IPS-18c (cell line): ENCODE measurements at regions not wholly inside any gene's neighbourhood (a gene's known extent, or its start where the extent isn't known, plus 50 kb on each side); places are given as distances from the start of the nearest gene placed in this dataset.

Experiments
- H3K4me3 ChIP-seq: 2 replicates; pipeline ENCODE4 v1.7.0; 2013; ENCODE audit warnings: low read depth, mild to moderate bottlenecking, low read length, moderate library complexity; ENCODE audit not compliant: insufficient read depth
- H3K9me3 ChIP-seq: one replicate; pipeline ENCODE4 v1.6.1; 2013; ENCODE audit warnings: mild to moderate bottlenecking, low read length, moderate library complexity; ENCODE audit not compliant: control insufficient read depth, insufficient read depth

DNA sequence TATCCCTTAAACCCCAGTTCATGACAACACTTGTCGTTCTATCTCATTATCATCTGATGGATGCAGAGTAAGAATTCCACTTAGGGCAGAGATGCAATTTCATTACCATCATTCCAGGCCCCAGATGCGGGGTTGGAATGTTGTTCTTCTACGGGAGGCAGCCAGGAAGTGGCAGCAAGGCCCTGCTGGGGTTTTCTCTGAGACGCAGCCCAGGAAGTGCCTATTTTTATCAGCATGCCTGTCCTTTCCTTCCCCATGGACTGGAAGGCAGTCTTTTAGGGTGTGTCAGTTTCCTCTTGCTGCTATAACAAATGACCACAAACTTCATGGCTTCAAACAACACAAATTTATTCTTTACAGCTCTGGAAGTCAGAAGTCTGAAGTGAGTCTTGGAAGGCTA is 246.6 kb upstream of the DYNLRB2 start:
- H3K4me3 ChIP-seq: no peak overlapping the region

DNA sequence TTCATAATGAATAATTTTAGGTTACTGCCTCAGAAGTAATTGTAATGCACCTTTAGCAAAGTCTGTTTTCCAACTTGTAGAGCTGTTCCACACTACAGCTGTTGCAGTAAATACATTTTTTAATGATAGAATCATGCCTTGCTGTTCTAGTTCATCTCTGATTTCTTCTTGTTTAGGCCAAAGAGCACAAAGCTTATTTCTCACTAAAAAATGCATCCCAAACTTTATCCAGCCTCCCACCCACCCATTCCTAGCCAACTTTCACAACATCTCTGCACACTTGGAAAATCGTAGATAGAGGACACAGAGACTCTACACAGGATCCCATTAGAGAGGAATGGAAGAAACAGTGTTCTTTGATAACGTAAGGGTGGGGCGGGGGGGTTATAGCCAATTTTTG is 252.2 kb upstream of the DYNLRB2 start:
- Histone ChIP-seq H3K9me3 (no peaks in the 10 kb centered on the region), H3K4me3 (no peak overlapping the region)

More for the DNA sequence above, 246.6 kb upstream of the DYNLRB2 start:
- H3K9me3 ChIP-seq: no peaks in the 10 kb centered on the region

DNA sequence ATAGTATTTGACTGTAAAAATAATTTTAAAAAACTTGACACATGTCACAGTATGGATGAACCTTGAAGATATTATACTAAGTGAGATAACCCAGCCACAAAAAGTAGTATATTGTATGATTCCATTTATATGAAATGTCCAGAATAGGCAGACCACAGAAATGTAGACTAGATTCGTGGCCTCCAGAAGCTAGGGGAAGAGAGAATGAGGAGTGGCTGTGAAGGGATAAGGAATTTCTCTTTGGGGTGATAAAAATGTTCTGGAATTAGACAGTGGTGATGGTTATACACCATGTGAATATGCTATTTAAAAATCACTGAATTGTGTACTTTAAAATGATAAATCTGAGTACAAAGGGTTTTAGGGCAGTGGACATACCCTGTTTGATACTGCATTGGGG is 253.1 kb upstream of the DYNLRB2 start:
- Histone ChIP-seq H3K9me3 (peaks cover 2% of the 10 kb centered on the region), H3K4me3 (no peak overlapping the region)

DNA sequence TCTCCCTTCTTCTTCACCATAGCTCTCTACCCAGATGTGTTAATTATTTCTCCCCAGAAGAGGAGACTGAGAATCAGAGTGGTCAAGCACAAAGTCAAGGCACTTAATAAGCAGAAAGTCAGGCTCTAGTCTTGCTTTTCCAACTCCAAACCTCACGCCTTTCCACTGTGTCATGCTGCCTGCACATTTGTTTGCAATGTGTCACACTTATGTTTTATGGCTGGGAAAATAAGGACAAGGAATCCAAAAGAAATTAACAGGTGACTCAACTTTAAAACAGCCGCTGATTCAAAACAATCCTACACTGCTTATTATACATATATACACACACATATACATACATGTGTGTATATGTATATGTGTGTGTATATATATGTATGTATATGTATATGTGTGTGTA is 255.7 kb upstream of the DYNLRB2 start:
- Histone ChIP-seq H3K9me3 (peaks cover 2% of the 10 kb centered on the region), H3K4me3 (no peak overlapping the region)

DNA sequence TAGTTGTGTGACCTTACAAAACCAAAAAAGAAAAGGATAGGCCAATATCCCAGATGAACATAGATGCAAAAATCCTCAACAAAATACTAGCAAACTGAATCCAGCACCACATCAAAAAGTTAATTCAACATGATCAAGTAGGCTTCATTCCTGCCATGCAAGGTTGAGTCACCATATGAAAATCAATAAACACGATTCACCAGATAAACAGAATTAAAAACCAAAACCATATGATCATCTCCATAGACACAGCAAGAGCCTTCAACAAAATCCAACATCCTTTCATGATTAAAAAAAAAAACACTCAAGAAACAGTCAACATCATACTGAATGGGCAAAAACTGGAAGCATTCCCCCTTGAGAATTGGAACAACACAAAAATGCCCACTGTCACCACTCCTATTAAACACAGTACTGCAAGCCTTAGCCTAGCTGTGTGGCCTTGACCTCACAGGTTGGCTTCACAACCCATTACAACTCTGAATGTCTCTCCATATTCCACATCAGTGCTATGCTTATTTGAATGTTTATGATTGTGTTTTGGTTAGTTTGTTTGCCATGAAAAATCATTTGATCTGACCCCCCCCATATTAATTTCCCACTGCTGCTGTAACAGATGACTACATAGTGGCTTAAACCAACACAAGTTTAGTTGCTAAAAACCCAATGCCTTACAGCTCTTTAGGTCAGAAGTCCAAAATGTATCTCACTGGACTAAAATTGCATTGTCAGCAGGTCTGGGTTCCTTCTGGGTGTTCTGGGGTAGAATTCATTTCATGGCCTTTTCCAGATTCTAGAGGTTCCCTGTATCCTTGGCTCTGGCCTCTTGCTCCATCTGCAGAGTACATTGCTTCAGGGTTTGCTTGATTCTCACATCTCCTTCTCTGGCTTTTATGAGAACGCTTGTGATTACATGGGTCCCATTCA is 257.1 kb upstream of the DYNLRB2 start:
- H3K4me3 ChIP-seq: no peak overlapping the region
- H3K9me3 ChIP-seq: peaks cover 2% of the 10 kb centered on the region

DNA sequence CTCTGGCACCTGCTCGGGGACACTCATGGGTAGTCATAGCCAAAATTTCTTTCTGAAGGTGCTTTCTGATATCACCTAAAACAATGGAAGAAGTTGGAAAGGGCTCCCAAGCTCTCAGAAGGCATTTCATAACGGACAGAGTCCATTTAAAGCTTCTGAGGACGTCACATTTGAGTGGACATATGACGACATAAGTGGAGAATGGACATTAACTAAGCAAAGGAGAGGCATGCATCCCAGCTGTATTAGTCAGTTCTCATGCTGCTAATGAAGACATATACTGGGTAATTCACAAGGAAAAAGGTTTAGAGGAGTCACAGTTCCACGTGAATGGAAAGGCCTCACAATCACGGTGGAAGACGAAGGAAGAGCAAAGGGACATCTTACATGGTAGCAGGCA is 260.2 kb upstream of the DYNLRB2 start:
- H3K9me3 ChIP-seq: peaks cover 2% of the 10 kb centered on the region

DNA sequence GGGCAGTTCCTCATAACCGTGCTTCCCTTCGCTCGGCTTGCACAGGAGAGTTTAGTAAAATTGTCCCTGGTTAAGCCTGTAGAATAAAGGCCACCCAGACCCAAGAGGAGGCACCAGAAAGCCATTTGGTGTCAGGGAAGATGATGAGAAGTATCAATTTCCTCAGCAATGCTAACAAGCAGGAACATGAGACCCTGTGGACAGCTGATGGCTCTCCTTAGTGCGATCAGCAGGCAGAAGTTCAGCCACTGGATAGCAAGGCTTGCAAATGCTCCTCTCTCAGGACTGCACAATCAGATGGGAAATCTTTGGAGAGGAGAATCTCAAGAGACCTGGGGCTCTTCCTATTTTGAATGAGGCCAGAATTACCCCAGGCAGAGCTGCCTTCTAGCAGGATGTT is 261.1 kb upstream of the DYNLRB2 start:
- Histone ChIP-seq H3K9me3 (peaks cover 2% of the 10 kb centered on the region), H3K4me3 (no peak overlapping the region)

More for the DNA sequence above, 260.2 kb upstream of the DYNLRB2 start:
- H3K4me3 ChIP-seq: no peak overlapping the region

DNA sequence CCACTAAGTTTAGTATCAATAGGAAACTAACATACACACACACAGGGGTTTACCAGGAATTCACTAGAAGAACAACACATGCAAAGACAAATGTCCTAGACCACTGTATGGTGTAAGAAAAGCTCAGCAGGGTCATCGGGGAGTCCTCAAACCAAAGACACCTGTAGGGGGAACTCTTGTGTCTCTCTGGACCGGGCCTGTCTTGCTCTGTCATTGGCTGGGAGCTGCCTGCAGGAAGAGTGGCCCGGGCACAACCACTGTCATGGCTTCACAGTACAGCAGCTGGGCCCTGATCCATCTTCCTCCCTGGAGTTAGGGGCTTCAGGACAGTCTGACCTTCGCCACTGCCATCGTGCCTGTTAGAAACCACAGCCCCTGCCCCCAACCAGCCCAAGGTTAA is 263.6 kb upstream of the DYNLRB2 start:
- Histone ChIP-seq H3K4me3 (no peak overlapping the region), H3K9me3 (no peaks in the 10 kb centered on the region)

DNA sequence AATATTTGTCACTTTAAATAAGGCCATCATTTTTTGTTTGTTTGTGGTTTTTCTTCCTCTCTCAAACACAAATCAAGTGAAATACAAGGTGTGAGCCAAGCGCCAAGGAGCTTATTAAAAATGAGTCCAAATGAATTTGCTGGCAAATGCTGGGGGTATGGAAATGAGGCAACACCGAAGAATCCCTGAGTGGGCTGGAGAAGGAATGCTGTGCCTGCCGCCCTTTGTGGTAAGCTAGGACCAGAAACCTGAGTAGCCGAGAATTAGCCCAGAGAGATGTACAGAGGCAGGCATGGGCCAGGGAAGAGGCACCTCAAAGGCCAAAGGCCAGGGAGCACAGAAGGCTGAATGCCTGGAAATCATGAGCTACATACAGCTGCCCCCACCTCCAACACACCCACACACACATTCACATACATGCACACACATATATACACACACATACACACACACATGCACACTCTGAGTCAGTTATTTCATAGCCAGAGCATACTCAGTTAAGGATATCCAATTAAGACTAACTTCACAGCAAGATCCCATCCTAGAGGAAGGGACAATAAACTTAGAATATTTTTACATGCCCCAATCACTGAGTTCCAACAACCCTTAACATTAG is 266.1 kb upstream of the DYNLRB2 start:
- no peak overlapping the region for H3K4me3 ChIP-seq
- no peaks in the 10 kb centered on the region for H3K9me3 ChIP-seq

DNA sequence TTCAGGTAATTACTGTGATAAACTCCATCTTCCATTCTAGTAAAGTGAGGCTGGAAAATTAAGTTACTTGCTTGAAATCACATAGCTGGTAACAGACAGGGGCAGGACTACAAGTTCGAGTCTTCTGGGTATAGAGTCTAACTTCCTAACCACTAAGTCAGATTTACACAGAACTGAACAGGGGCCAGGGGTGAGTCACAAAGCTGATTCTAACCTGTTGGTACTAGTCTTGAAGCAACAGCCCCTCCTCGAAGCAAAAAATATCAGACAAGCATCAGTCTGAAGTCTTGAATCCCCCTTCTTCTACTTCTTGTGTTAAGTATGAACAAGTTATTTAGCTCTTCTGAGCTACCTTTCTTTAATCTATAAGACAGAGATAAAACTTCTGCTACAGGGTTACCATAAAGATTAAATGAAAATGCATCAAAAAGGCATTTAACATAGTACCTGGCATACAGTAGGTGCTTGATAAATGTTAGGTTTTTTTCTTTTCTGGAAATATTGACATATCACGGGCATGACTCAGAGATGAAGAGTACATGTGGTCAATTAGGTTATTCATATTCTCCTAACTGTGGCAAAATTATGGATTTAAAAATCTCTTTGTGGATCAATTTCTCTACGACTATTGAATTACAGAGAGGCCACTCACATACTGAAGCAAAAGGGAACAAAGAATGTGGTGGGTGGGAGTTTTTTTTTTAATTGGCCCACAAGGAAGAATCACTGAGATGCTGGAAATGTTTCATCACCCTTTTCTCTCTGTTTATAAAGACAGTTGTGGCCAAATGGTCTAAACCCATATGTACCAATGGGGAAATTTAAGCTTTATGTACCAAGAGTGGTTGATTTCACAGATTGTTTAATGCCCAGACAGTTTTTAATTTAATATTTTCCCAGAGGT is 266.9 kb upstream of the DYNLRB2 start:
- H3K4me3 ChIP-seq: no peak overlapping the region

DNA sequence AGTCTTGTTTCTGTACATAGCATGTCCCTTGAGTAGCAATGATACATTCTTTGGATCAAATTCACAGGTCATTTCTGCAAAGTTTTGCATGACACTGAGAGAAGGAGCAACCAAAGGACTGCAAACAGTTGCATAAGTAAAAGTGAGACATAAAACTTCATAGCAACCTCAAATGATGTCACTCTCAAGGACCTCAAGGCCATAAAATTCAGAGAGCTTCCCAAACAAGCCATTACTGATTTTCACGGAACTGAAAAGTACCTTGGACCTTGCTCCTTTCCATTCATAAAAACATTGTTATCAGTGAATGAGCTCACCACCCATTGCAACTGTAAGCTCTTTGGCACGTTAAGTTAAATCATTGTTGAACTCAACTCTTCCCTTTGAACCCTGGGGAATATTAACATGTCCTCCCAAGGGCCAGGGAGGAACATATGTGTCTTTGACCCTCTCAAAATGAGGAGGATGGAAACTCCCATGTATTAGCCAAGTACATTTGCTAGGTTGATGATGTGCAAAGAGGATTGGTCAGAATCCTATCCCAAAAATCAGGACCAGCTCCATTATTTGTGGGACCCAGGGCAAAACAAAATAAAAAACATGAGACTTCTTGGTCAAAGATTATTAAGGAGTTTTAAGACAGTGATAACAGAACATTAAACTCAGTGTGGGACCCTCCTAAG is 275.0 kb upstream of the DYNLRB2 start:
- Histone ChIP-seq H3K9me3 (no peaks in the 10 kb centered on the region), H3K4me3 (no peak overlapping the region)

More for the DNA sequence above, 266.9 kb upstream of the DYNLRB2 start:
- no peaks in the 10 kb centered on the region for H3K9me3 ChIP-seq

DNA sequence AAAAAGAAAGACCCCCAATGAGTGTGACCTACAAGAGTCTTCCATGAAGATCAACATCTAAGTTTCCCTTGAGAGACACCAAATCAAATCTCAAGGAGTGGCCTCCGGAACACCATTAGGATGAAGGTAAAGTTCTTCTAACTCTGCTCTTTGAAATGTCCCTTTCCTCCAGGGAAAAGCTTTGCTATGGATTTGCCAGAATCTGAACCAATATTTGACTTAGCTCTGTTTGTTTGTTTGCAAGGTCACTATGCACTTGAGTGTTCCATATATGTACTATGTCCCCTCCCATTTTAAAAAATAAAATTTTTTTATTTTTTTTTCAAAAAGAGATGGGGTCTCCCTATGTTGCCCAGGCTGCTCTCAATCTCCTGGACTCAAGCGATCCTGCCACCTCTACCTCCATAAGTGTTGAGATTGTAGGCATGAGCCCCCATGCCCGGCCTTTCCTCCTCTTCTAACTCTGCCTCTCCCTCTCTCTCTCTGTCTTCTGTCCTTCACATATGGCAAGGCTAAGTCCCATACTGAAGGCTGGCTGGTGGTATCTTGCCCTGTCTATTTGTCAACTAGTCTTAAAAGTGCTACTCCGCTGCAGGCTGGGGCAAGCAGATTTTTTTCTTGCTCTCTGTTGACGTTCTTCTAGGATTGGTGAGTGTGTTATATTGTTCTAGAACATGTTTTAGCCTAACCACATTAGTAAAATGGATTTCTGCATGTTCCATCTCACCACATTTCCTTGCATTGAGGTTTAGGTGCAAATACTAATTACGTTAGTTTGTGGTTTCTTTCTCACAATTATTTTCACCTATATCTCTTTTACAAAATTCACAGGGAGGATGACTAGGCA is 276.7 kb upstream of the DYNLRB2 start:
- H3K4me3 ChIP-seq: no peak overlapping the region
- H3K9me3 ChIP-seq: no peaks in the 10 kb centered on the region

DNA sequence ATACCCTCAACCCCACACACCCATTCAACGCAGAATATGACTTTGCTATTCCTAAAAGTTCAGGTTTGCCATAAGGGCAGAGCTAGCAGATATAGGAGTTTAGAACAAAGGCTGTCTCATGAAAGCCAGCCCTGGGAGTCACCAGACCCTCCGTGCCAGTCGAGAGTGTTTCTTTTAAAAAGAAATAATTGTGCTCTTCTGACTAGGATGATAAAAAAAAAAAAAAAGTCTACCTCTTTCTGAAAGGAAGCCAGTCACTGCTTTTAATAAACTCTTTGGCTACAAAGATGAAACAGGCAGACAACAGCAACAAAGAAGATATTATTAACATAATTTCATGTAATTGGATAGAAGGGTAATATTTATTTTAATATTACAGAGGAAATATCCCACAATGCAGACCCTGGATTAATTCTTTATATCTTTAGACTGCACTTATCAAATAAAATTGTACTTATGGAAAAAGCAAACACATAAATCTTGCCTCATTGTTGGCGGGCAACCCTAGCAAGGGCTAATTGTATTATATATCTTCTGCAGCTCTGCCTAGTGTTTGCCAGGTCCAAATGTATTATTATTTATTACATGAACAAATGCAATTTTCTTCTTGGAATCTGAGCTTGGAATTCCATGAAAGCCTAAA is 277.5 kb upstream of the DYNLRB2 start:
- H3K9me3 ChIP-seq: no peaks in the 10 kb centered on the region
- H3K4me3 ChIP-seq: no peak overlapping the region

DNA sequence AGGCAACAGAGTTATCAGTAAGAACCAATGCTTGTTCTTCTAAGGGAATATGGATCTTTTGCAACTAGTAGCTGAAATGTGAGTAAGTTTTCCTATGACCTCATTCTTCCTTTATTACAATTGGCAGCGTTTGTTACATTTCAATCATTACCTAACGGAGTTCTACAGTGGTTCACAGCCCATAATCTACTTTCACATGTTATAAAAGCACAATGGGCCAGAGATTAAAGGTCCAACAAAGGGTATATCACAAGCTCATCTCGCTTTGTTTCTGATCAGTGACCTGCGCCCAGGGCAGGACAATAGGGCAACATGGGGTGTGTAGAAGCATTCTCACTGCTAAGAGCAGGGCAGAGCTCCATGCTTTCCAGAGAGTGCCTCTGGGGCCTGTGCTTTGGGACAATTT is 279.9 kb upstream of the DYNLRB2 start:
- no peaks in the 10 kb centered on the region for H3K9me3 ChIP-seq
- H3K4me3 ChIP-seq: no peak overlapping the region

DNA sequence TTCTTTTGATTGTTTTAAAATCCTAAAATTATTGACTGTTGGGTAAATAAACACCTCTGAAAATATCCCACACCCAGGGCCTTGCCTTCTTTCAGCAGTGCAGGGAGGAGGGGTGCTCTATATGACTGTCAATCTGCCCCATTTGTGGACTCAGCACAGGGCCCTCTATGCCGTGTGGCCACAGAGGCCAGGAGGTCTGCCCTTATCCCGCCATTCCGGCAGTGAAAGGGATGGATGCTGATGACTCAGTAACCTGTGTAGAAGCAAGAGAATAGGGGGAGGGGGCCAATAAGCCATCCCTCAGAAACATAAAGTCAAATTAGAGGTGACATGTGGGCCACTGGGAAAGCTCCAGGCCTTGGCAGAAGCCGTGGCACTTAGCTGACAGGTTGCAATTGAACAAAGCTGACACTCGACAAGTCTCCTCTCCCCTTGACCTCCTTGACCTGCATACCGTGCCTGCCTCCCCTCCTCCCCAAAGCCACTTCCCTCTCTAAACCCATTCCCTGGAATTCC is 281.4 kb upstream of the DYNLRB2 start:
- H3K4me3 ChIP-seq: no peak overlapping the region
- no peaks in the 10 kb centered on the region for H3K9me3 ChIP-seq

DNA sequence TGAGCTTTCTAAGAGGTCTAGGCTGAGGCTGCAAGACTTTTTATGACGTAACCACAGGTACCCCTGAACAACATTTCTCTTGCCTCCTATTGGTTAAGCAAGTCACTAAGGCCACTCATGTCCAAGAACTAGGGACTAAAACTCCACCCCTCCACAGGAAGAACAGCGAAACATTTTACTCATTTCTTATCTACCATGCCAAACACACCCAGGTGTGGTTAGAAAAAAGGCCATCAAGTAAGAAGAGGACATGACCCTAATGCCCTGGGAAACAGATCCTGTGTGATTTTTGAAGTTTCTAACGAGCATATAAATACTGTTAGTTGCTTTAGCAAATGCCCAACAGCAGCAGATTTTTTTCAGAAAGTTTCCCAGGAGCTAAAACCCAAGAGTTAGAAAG is 282.4 kb upstream of the DYNLRB2 start:
- H3K9me3 ChIP-seq: no peaks in the 10 kb centered on the region
- H3K4me3 ChIP-seq: no peak overlapping the region
